Kidney epithelial cell (primary cell): ENCODE measurements at regions not wholly inside any gene's neighbourhood (a gene's known extent, or its start where the extent isn't known, plus 50 kb on each side); places are given as distances from the start of the nearest gene placed in this dataset.

Source experiments
- DNase-seq: peaks from one replicate; pipeline ENCODE4 v3.0.0-alpha.2; 2010; ENCODE audit warnings: low read depth
- H3K27me3 ChIP-seq: 2 replicates; pipeline ENCODE4 v1.6.0; 2011; ENCODE audit warnings: low read length; ENCODE audit not compliant: control insufficient read depth, insufficient read depth
- H3K36me3 ChIP-seq: 2 replicates; pipeline ENCODE4 v1.5.1; 2011; ENCODE audit warnings: low read length; ENCODE audit not compliant: control insufficient read depth, insufficient read depth
- H3K4me3 ChIP-seq: 2 replicates; pipeline ENCODE4 v1.5.1; 2011; ENCODE audit warnings: low read depth, mild to moderate bottlenecking, control low read depth, low read length
- CTCF ChIP-seq: IDR thresholded peaks from 2 replicates; pipeline ENCODE4 v1.5.1; 2011; ENCODE audit warnings: mild to moderate bottlenecking, moderate library complexity, low read length, control low read depth, inconsistent platforms; ENCODE audit not compliant: insufficient read depth, poor library complexity, severe bottlenecking

- Histone ChIP-seq H3K4me3 (no peak overlapping the region), H3K36me3 (no peaks in the 10 kb centered on the region), H3K27me3 (no peaks in the 10 kb centered on the region)
- no peak for TF ChIP-seq CTCF
- DNase-seq = no peak
Observed at GRCh38 chr3:107077391-107077790, 299.8 kb upstream of the CCDC54 start.

- no peak for DNase-seq
- TF ChIP-seq CTCF = no peak
- Histone ChIP-seq H3K36me3 (no peaks in the 10 kb centered on the region), H3K27me3 (no peaks in the 10 kb centered on the region), H3K4me3 (no peak overlapping the region)
Observed at GRCh38 chr3:107082527-107082926, 294.7 kb upstream of the CCDC54 start.

- DNase-seq = no peak
- no peaks in the 10 kb centered on the region for H3K27me3 ChIP-seq
- no peak overlapping the region for H3K4me3 ChIP-seq
- H3K36me3 ChIP-seq = no peaks in the 10 kb centered on the region
- TF ChIP-seq CTCF = no peak
Observed at GRCh38 chr3:107085261-107085660, 292.0 kb upstream of the CCDC54 start.

- Histone ChIP-seq H3K4me3 (no peak overlapping the region), H3K27me3 (no peaks in the 10 kb centered on the region), H3K36me3 (no peaks in the 10 kb centered on the region)
- DNase-seq = no peak
- TF ChIP-seq CTCF = no peak
Observed at GRCh38 chr3:107092121-107092520, 285.1 kb upstream of the CCDC54 start.

GRCh38 chr3:107098864-107099263 lies 278.4 kb upstream of the CCDC54 start:
- Histone ChIP-seq H3K4me3 (no peak overlapping the region), H3K27me3 (no peaks in the 10 kb centered on the region), H3K36me3 (no peaks in the 10 kb centered on the region)
- no peak for DNase-seq
- TF ChIP-seq CTCF = no peak

- no peak overlapping the region for H3K4me3 ChIP-seq
Observed at GRCh38 chr3:107100137-107100536, 277.1 kb upstream of the CCDC54 start.

More at GRCh38 chr3:107100137-107100536, 277.1 kb upstream of the CCDC54 start:
- Histone ChIP-seq H3K36me3 (no peaks in the 10 kb centered on the region), H3K27me3 (no peaks in the 10 kb centered on the region)
- no peak for TF ChIP-seq CTCF
- DNase-seq = no peak
